B cell (primary cell): ENCODE measurements at regions not wholly inside any gene's neighbourhood (a gene's known extent, or its start where the extent isn't known, plus 50 kb on each side); places are given as distances from the start of the nearest gene placed in this dataset.

ENCODE experiments used
- ATAC-seq: fragments of 200-7000 bp; cut with Tn5 transposase; one replicate; pipeline ENCODE4 v1.10.0; 2021; ENCODE audit warnings: low read depth, mild to moderate bottlenecking, moderate number of reproducible peaks, moderate library complexity
- CTCF ChIA-PET: fragments of 350-600 bp; sonication (Branson Sonifier 250); formaldehyde crosslinking; loops from one replicate; lab custom pipeline; 2021; ENCODE audit warnings: antibody characterized with exemption, inconsistent platforms; lab: Charles Lee
- POLR2A ChIA-PET: fragments of 350-600 bp; sonication (Branson Sonifier 250); formaldehyde crosslinking; loops from one replicate; lab custom pipeline; 2021; ENCODE audit warnings: antibody characterized with exemption; lab: Charles Lee
- DNase-seq: peaks from one replicate; pipeline ENCODE4 v3.0.0; 2013
- H2AFZ ChIP-seq: 2 replicates; pipeline ENCODE4 v1.6.1; 2012; ENCODE audit warnings: mild to moderate bottlenecking, low read depth, low read length; ENCODE audit not compliant: insufficient read depth, poor library complexity, severe bottlenecking
- H3K27ac ChIP-seq, 2 donors: 1 replicate in 1 of 2; 2 replicates in 1 of 2; pipeline ENCODE4 v1.5.1; 2012 to 2013; ENCODE audit warnings: low read length in 2 of 2, mild to moderate bottlenecking in 2 of 2, moderate library complexity in 1 of 2
- H3K27me3 ChIP-seq, 4 experiments: fragments of 200-600 bp in 1 of 4; sonication (generic) in 1 of 4; replicated peaks in 1 of 4; 1 replicate in 2 of 4; 2 replicates in 2 of 4; pipeline versions ENCODE4 v1.6.1 to v1.7.0; 2013 to 2016; ENCODE audit warnings: low read length in 3 of 4, mild to moderate bottlenecking in 2 of 4, mixed read lengths in 1 of 4, moderate library complexity in 1 of 4; ENCODE audit not compliant: insufficient read depth in 4 of 4, control insufficient read depth in 3 of 4; ENCODE audit errors: control extremely low read depth in 1 of 4
- H3K36me3 ChIP-seq, 2 experiments: replicated peaks in 1 of 2; 1 replicate in 1 of 2; 2 replicates in 1 of 2; pipeline versions ENCODE4 v1.6.1 to v1.7.1; 2013; ENCODE audit warnings: low read length in 1 of 2; ENCODE audit not compliant: insufficient read depth in 2 of 2, control insufficient read depth in 1 of 2; ENCODE audit errors: control extremely low read depth in 1 of 2, extremely low read depth in 1 of 2
- H3K4me1 ChIP-seq, 2 donors: fragments of 200-600 bp in 1 of 2; sonication (generic) in 1 of 2; 1 replicate in 1 of 2; 2 replicates in 1 of 2; pipeline versions ENCODE4 v1.5.1 to v1.6.1; 2013 to 2017; ENCODE audit warnings: low read length in 2 of 2; ENCODE audit not compliant: control insufficient read depth in 2 of 2, insufficient read depth in 2 of 2
- H3K4me2 ChIP-seq: replicated peaks from 2 replicates; pipeline ENCODE3; 2012; ENCODE audit warnings: mild to moderate bottlenecking, low read depth, low read length; ENCODE audit not compliant: poor library complexity, severe bottlenecking
- H3K4me3 ChIP-seq, 5 experiments: fragments of 200-600 bp in 1 of 5; sonication (generic) in 1 of 5; 1 replicate in 3 of 5; 2 replicates in 2 of 5; pipeline versions ENCODE4 v1.5.1 to v1.7.0; 2011 to 2016; ENCODE audit warnings: low read length in 4 of 5, mild to moderate bottlenecking in 4 of 5, low read depth in 2 of 5, control low read depth in 1 of 5, moderate library complexity in 1 of 5; ENCODE audit not compliant: insufficient read depth in 1 of 5; ENCODE audit errors: control extremely low read depth in 1 of 5, extremely low read depth in 1 of 5
- H3K79me2 ChIP-seq: fragments of 200-600 bp; sonication (generic); one replicate; pipeline ENCODE4 v1.6.0; 2016; ENCODE audit warnings: low read length; ENCODE audit not compliant: control insufficient read depth, insufficient read depth
- H3K9ac ChIP-seq: fragments of 200-600 bp; sonication (generic); 2 replicates; pipeline ENCODE4 v1.6.1; 2017; ENCODE audit warnings: mild to moderate bottlenecking, low read length, moderate library complexity
- H3K9me3 ChIP-seq, 3 donors: one replicate each; pipeline versions ENCODE4 v1.6.1 to v1.7.1; 2013; ENCODE audit warnings: low read length in 2 of 3; ENCODE audit not compliant: control insufficient read depth in 2 of 3, insufficient read depth in 1 of 3; ENCODE audit errors: control extremely low read depth in 1 of 3
- H4K20me1 ChIP-seq: 2 replicates; pipeline ENCODE4 v1.6.0; 2012; ENCODE audit warnings: mild to moderate bottlenecking, low read length; ENCODE audit not compliant: insufficient read depth, control insufficient read depth, poor library complexity, severe bottlenecking
- H3K27ac Mint-ChIP-seq: one replicate; pipeline ENCODE4 v1.8.0; 2021; ENCODE audit warnings: mixed read lengths
- H3K27me3 Mint-ChIP-seq: one replicate; pipeline ENCODE4 v1.8.0; 2021; ENCODE audit warnings: mixed read lengths
- H3K4me1 Mint-ChIP-seq: one replicate; pipeline ENCODE4 v1.8.0; 2021; ENCODE audit warnings: mixed read lengths
- H3K4me3 Mint-ChIP-seq: one replicate; pipeline ENCODE4 v1.8.0; 2021; ENCODE audit warnings: mixed read lengths
- H3K9me3 Mint-ChIP-seq: one replicate; pipeline ENCODE4 v1.8.0; 2022; ENCODE audit warnings: mixed read lengths; ENCODE audit not compliant: insufficient read depth
- EZH2 ChIP-seq: IDR thresholded peaks from 2 replicates; pipeline ENCODE4 v1.6.1; 2012; ENCODE audit warnings: borderline replicate concordance, low read depth, mild to moderate bottlenecking, moderate library complexity, low read length; ENCODE audit not compliant: insufficient read depth, poor library complexity, severe bottlenecking
- WGBS: methylation state at CpG from one replicate; pipeline ENCODE4 v1.1.5; 2013; ENCODE audit warnings: missing lambda C conversion rate; ENCODE audit not compliant: insufficient coverage; 5-methylcytosine and 5-hydroxymethylcytosine counted together
- intact Hi-C: fragments of 100-400 bp; cut with micrococcal nuclease; formaldehyde crosslinking; loops from one replicate; pipeline ENCODE4 v1.10.0; 2022
- TF ChIP-seq, protein P1 (sequence below): fragments of 200-600 bp; IDR thresholded peaks from one replicate; pipeline ENCODE4 v1.8.0; 2022; ENCODE audit warnings: antibody characterized with exemption, mild to moderate bottlenecking

GRCh38 chr5:174420651-174421407, 303.6 kb upstream of the MSX2 start:
- Mint-ChIP-seq H3K4me3 (no peak overlapping the region), H3K4me1 (peaks cover 8% of the 10 kb centered on the region), H3K9me3 (peaks cover 3% of the 10 kb centered on the region), H3K27ac (no peak overlapping the region), H3K27me3 (peaks cover 23% of the 10 kb centered on the region)
- no CpG with 5 or more reads among the region's 1 CpG for WGBS
- ChIA-PET CTCF (no interaction called here), POLR2A (no interaction called here)
- Histone ChIP-seq H3K27ac (no peak overlapping the region), H4K20me1 (no peaks in the 10 kb centered on the region), H3K79me2 (no peaks in the 10 kb centered on the region), H3K9ac (no peak overlapping the region), H3K27me3 (peaks cover 0 to 5% (median 0%) of the 10 kb centered on the region in 4 experiments), H2AFZ (no peak overlapping the region), H3K4me2 (no peak overlapping the region), H3K36me3 (no peaks in the 10 kb centered on the region), H3K4me3 (no peak overlapping the region), H3K4me1 (peaks cover 3 to 4% of the 10 kb centered on the region in 2 donors), H3K9me3 (peaks cover 0 to 6% (median 0%) of the 10 kb centered on the region in 3 donors)
- DNase-seq, result no peak
- no peak for ATAC-seq
- intact Hi-C loops, result no loop called here
- TF ChIP-seq EZH2, result no peak
- TF ChIP-seq, protein P1, sequence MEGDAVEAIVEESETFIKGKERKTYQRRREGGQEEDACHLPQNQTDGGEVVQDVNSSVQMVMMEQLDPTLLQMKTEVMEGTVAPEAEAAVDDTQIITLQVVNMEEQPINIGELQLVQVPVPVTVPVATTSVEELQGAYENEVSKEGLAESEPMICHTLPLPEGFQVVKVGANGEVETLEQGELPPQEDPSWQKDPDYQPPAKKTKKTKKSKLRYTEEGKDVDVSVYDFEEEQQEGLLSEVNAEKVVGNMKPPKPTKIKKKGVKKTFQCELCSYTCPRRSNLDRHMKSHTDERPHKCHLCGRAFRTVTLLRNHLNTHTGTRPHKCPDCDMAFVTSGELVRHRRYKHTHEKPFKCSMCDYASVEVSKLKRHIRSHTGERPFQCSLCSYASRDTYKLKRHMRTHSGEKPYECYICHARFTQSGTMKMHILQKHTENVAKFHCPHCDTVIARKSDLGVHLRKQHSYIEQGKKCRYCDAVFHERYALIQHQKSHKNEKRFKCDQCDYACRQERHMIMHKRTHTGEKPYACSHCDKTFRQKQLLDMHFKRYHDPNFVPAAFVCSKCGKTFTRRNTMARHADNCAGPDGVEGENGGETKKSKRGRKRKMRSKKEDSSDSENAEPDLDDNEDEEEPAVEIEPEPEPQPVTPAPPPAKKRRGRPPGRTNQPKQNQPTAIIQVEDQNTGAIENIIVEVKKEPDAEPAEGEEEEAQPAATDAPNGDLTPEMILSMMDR, result no peak

DNA sequence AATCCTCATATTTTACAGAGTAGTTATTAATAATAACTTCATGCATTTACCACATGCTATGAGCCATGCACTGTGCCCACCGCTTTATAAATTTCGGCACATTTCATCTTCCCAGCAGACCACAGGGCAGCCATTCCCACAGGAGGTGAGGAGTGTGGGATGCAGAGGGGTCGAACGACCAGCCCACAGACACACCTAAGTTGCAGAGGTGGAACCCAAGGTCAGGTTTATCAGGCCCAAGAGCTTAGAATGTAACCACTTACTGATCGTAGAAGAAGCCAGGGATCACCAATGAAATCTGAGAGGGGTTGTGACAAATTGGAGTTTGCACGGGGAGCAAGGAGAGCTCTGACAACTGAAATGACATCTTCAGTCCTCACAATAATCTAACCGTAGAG, 303.0 kb upstream of the MSX2 start:
- peaks cover 23% of the 10 kb centered on the region for H3K27me3 Mint-ChIP-seq
- H3K27ac Mint-ChIP-seq, result no peak overlapping the region
- ChIA-PET POLR2A (no interaction called here), CTCF (no interaction called here)
- intact Hi-C loops, result no loop called here
- Histone ChIP-seq H3K4me2 (no peak overlapping the region), H3K36me3 (no peaks in the 10 kb centered on the region), H3K27me3 (peaks cover 0 to 5% (median 0%) of the 10 kb centered on the region in 4 experiments), H3K4me1 (peaks cover 3 to 4% of the 10 kb centered on the region in 2 donors), H2AFZ (no peak overlapping the region), H3K9ac (no peak overlapping the region), H3K27ac (no peak overlapping the region), H3K79me2 (no peaks in the 10 kb centered on the region), H3K9me3 (peaks cover 0 to 4% (median 0%) of the 10 kb centered on the region in 3 donors), H3K4me3 (no peak overlapping the region), H4K20me1 (no peaks in the 10 kb centered on the region)
- ATAC-seq, result no peak
- no peak for DNase-seq
- TF ChIP-seq, protein P1, result no peak
- TF ChIP-seq EZH2, result no peak
- no peak overlapping the region for H3K4me3 Mint-ChIP-seq
- WGBS, result 69% methylated on average over 3 of the region's 7 CpGs
- peaks cover 8% of the 10 kb centered on the region for H3K4me1 Mint-ChIP-seq
- peaks cover 3% of the 10 kb centered on the region for H3K9me3 Mint-ChIP-seq
